Epidermal melanocyte (primary cell): ENCODE measurements at regions not wholly inside any gene's neighbourhood (a gene's known extent, or its start where the extent isn't known, plus 50 kb on each side); places are given as distances from the start of the nearest gene placed in this dataset.

Experiments used
- DNase-seq: peaks from one replicate; pipeline ENCODE4 v3.0.0; 2011; ENCODE audit warnings: low spot score; ENCODE audit not compliant: insufficient read length

DNA sequence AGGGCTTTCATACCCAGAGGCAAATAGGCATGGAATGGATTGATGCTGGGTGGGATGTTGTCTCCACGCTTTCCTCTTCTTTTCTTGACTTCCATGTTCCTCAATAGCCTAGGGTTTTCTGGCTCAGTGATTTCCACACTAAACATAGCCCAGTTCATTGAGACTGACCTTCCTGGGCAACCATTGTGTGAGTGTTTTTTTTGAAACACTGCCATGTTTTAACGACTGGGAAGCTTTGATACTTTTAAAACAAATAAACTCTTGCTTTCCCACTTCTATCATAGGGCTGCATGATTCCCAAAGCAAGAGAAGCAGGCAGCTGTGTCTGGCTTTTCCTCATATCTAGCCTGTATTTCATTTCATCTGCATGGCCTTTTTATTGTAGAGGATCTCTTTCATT, 775.9 kb upstream of the TSPY4 start:
- no peak for DNase-seq

DNA sequence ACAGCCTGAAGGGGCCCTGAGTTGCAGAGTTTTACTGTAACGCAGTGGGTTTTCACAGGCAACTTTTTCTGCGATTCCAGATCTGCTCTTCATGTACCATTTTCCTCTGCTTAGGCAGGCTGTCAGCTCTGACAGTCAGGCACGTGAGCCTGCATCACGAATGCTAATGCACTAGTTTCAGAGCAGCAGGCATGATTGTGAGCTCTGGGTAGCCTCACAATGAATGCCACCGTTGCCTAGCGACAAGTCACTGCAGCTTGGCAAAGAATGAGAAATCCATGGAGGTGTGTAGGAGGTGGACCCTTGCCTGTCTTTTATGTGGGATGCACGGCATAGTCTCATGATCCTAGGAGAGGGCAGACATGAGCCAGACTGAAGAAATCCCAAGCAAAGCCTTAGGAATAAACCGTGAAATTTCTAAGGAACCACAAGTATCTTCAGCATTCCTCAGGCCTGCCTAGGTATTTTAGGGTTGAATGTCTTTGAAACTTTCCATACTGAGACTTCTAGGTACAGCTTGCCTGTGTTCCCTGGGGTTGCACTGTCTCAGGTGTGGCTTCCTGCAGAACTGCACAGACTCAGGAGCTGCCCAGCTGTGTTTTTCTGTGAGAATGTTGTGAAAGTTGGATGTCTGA, 774.7 kb upstream of the TSPY4 start:
- no peak for DNase-seq

DNA sequence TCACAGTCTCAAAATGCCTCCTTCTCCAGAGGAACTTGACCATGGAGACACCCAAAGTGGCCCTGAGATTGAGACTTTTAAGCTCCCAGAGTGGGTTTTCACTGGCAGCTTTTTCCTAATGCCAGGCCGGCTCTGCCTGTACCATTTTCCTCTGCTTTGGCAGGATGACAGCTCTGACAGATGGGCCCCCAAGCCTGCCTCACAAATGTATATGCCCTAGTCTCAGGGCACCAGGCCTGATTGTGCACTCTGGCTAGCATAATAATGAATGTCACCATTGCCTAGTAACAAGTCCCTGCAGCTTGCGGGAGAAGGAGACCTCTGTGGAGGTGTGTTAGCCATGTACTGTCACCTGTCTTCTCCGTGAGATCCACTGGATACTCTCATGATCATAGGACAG, 772.8 kb upstream of the TSPY4 start:
- no peak for DNase-seq

DNA sequence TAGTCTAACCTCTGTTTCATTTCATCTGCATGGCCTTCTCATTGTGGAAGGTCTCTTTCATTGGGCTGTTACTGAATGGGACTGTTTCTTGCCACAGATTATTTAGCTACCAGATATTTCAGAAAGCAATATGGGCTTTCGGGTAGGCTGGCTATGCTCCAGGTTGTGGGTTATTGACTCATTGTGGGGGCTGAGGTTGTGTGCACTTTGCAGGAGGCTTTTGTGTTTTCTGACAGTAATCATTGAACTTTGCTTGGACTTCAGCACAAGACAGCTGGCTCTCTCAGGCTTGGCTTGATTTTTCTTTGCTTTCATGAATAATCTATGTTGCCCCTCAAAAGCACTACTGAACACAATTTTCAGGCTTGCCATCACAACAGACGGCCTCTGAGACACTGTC, 771.1 kb upstream of the TSPY4 start:
- no peak for DNase-seq

DNA sequence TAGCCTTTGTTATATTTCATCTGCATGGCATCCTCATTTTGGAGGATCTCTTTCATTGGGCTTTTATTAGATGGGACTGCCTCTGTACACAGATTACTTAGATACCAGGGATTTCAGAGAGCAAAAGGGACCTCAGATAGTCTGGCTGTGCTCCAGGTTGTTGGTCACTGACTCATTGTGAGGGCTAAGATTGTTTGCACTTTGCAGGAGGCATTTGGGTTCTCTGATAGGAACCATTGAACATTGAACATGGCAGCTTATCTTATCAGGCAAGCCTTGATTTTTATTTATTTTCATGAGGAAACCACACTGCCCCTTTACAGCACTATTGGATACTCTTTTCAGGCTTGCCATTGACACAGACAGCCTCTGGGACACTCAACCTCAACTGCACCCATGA, 766.9 kb upstream of the TSPY4 start:
- DNase-seq: no peak

DNA sequence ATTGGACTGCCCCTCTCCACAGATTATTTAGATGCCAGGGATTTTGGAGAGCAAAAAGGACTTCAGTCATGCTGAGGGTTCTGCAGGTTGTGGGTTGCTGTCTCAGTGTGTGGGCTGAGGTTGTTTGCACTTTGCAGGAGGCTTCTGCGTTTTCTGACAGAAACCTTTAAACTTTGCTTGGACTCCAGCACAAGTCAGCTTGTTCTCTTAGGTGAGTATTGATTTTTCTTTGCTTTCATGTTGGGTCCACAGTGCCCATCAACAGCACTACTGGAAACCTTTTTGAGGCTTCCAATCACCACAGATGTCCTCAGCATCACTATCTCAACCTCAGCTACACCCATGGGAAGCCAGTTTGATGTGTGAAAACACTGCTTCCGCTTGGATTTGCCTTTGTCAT, 764.3 kb upstream of the TSPY4 start:
- DNase-seq: no peak

DNA sequence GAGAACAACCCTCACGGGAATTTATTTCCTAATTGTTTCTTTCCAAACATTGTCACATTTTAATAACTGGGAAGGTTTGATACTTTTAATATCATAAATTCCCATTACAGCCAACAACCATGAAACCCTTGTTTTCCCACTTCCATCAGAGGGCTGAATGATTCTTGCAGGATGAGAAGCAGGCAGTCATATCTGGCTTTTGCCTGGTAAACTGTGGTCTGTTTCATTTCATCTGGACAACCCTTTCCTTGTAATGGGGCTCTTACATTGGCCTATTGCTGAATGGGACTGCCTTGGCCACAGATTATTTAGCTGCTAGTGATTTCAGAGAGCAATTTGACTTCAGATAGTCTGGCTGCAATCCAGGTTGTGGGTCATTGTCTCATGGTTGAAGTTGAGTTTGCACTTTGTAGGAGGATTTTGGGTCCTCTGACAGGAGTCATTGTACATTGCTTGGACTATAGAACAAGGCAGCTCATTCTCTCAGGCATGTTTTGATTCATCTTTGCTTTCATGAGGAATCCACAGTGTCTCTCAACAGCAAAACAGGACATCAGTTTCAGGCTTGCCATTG, 754.9 kb upstream of the TSPY4 start:
- DNase-seq: no peak

DNA sequence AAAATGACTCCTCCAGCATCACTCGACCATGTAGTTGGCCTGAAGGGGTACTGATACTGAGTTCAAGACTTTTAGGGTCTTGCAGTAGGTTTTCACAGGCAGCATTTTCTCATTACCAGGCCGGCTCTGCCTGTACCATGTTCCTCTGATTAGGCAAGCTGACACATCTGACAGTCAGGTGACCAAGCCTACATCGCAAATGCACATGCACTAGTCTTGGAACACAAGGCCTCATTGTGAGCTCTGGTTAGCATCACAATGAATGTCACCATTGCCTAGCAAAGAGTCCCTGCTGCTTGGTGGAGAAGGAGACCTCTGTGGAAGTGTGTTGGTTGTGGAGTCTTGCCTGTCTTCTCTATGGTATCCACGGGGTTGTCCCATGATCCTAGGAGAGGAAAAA, 754.1 kb upstream of the TSPY4 start:
- DNase-seq: no peak

DNA sequence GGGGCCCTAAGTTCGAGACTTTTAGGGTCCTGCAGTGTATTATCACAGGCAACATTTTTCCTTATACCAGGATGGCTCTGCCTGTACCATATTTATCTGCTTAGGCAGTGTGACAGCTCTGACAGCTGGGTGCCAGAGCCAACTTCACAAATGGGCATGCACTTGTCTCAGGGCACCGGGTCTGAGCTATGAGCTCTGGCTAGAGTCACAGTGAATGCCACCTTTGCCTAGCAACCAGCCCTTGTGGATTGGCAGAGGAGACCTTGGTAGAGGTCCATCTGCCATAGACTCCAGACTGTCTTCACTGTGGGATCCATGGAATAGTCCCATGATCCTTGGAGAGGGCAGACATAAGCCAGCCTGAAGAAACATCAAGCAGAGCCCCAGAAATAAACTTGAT, 746.6 kb upstream of the TSPY4 start:
- DNase-seq: no peak

DNA sequence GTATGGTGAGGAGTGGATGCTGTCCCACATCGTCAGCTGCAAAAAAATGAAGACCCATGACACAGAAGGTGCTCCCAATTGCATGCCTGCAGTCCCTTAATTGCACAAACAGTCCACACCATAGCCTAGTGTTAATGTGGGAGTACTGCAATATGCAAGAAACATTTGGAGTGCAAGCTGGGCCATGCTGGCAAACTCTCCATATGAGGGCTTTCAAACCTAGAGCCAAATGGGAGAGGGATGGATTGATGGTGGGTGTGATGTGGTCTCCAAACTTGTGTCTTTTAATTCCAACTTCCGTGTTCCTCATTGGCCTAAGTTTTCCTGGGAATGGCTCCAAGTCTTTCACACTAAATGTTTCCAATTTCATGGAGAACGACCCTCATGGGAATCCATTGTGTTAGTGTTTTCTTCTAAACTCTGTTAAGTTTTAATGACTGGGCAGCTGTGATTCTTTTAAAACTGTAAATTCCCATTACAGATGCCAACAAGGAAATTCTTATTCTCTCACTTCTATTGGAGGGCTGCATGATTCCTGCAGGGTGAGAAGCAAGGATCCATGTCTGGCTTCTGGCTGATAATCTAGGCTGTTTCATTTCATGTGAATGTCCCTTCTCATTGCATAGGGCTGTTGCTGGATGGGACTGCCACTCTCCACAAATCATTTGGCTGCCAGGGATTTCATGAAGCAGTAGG, 745.3 kb upstream of the TSPY4 start:
- no peak for DNase-seq

DNA sequence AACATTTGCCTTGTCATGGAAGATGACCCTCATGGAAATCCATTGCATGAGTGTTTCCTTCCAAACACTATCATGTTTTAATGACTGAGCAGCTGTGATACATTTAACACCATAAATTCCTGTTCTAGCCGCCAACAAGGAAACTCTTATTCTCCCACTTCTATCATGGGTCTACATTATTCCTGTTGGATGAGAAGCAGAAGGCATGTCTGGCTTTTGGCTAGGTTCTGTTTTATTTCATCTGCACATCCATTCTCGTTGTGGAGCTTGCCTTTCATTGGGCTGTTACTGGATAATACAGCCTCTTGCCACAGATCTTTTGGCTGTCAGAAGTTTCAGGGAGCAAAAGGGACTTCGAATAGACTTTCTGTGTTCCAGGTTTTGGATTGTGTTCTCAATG, 742.6 kb upstream of the TSPY4 start:
- DNase-seq: no peak

DNA sequence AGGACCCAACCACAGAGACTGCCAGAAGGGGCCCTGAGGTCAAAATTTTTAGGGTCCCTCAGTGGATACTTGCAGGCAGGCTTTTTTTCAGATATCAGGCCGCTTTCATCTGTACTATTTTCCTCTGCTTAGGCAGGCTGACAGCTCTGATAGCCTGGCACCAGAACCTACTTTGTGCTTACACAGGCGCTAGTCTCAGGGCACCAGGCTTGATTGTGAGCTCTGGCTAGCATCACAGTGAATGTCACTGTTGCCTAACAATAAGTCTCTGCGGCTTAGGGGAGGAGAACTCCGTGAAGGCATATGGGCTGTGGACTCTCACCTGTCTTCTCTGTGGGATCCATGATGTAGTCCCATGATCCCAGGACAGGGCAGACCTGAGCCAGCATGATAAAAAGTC, 738.1 kb upstream of the TSPY4 start:
- DNase-seq: no peak

DNA sequence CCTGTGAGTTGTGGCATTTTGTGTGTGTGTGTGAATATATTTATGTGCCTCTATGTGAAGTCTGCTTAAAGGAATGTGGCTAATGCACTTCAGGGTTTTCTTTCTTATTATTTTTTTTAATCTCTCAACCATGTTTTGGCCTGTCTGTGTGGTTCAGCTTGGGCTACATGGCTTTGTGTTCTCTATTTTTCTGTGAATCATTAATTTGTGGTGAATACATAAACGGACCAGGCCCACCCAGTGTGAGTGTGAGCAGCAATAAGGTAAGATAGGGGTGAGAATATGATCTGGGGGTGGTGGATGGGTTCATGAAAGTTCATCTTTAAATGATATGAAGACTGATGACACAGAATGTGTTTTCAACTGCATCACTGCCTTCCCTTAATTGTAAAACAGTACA, 726.6 kb upstream of the TSPY4 start:
- no peak for DNase-seq

DNA sequence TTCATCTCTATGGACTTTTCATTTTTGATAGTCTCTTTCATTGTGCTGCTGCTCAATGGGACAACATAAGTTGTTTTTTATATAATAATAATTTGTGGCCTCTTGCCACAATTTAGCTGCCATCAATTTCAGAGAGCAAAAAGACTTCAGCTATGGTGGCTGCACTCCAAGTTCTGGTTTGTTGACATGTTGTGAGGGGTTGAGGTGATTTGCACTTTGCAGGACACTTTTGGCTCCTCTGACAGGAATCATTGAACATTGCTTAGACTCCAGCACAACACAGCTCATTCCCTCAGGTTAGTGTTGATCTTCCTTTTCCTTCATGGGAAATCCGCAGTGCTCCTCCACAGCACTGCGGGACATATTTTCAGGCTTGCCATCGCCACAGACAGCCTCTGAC, 725.4 kb upstream of the TSPY4 start:
- no peak for DNase-seq

DNA sequence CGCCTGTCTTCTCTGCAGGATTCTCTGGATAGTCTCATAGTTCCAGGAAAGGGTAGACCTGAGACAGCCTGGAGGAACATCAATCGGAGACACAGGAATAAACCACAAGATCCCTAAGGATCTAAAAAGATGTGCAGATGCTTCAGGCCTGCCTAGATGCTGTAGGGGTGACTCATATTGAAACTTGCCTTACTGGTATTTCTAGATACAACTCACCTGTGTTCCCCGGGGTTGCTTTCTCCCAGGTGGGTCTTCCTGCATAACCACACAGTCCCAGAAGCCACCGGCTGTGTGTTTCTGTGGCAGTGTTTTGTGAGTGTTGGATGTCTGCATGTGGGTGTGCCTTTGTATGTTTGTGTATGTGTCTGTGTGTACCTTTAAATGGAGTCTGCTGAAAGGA, 719.0 kb upstream of the TSPY4 start:
- DNase-seq: no peak

DNA sequence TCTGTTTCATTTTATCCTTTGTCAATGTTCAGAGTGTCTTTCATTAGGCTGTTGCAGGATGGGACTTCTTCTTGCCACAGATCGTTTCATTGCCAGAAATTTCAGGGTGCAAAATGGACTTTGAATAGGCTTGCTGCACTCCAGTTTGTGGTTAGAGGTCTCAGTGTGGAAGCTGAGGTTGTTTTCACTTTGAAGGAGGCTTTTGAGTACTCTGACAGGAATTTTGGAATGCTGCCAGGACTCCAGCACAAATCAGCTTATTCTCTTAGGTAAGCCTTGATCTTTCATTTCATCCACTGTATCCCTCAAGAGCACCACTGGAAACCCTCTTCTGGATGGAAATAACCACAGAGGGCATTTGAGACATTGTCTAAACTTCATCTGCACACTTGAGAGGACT, 715.1 kb upstream of the TSPY4 start:
- no peak for DNase-seq

DNA sequence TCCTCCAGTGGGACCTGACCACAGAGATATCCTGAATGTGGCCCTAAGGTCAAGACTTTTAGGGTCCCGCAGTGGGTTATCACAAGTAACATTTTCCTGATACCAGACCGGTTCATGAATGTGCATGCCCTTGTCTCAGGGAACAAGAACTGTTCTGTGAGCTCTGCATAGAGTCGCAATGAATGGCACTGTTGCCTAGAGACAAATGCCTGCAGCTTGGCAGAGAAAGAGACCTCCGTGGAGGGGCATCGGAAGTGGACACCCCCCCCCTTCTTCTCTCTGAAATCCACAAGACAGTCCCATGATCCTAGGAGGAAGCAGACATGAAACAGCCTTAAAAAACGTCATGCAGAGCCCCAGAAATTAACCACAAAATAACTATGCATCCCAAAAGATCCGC, 714.4 kb upstream of the TSPY4 start:
- DNase-seq: peak; percentile 33

DNA sequence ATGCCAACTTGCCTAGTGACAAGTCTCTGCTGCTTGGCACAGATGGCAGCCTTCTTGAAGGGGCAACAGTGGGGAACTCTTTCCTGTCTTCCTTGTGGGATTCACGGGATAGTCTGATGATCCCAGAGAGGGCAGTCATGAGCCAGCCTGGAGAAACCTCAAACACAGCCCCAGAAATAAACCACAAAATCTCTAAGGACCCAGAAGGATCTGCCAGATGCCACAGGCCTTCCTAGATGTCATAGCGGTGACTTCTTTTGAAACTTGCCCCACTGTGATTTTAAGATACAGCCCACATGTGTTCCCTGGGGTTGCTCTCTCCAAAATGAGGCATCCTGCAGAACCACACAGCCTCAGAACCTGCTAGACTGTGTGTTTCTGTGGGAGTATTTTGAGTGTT, 707.6 kb upstream of the TSPY4 start:
- no peak for DNase-seq

DNA sequence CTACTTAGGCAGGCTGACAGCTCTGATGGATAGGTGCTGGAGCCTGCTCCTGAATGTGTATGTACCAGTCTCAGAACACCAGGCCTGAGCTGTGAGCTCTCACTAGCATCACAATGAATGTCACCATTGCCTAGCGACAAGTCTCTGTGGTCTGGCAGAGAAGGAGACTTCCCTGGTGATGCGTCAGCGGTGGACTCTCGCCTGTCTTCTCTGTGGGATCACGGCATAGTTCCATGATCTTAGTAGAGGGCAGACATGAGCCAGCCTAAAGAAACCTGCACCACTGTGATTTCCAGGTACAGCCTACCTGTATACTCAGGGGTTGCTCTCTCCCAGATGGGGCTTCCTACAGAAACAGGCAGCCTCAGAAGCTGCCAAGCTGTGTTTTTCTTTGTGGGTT, 699.2 kb upstream of the TSPY4 start:
- no peak for DNase-seq

DNA sequence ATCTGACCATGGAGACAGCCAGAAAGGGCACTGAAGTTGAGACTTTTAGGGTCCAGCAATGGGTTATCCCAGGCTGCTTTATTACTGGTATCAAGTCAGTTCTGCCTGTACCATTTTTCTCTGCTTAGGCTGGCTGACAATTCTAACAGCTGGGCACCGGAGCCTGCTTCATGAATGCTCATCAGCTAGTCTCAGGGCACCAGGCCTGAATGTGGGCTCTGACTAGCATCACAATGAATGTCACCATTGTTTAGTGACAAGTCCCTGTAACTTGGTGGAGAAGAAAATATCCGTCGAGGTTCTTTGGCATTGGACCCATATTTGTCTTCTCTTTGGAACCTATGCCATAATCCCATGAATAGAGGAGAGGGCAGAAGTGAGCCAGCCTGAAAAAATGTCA, 692.3 kb upstream of the TSPY4 start:
- DNase-seq: no peak

DNA sequence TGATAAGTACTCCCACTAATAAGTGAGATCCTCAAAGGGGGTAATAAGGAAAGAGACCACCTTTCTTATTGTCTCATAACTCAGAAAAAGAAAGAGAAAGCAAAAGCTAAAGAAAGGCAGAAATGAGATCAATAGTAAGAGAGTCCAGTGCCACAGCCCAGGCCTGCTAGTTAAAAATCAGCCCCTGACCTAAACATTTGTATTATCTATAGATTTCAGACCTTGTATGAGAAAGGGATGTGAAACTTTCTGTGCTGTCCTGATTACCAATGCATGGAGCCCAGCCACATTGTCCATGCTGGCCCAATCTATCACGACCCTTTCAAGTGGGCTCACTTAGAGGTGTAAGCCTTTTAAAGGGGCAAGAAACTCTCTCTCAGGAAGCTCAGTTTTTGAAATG, 684.8 kb upstream of the TSPY4 start:
- DNase-seq: no peak

DNA sequence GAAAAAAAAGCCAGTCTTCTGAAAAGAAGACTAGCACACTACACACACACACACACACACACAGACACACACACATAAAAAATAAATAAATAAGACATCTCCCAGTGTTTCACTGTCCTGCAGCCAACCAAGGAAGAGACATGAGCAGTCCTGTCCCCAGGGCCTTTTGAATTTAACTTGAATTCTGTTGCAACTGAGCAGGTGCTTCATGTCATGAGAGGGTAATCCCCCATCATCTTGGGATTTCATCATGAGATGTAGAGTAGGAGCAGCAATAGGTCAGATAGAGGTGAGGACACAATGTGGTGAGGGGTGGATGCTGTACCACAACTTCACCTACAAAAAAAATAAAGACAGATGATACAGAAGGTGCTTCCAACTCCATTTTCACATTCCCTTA, 682.2 kb upstream of the TSPY4 start:
- no peak for DNase-seq

DNA sequence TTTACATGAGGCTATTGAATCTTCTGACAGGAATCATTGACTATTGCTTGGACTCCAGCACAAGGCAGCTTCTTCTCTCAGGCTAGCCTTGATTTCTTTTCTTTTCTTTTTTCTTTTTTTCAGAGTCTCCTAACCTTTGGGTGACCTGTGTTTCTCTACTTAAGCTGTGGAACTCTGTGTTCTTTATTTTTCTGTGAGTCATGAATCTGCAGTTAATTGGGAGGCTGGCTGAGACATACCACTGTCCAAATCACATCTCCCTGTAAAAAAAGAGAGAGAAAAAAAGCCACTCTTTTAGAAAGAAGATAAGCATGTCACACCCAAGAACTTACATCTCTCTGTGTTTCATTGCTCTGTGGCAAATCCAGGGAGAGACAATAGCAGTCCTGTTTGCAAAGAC, 681.2 kb upstream of the TSPY4 start:
- DNase-seq: no peak
